Hepatocyte (in vitro differentiated cells): ENCODE measurements at regions not wholly inside any gene's neighbourhood (a gene's known extent, or its start where the extent isn't known, plus 50 kb on each side); places are given as distances from the start of the nearest gene placed in this dataset.

Experiments used
- CTCF ChIP-seq: fragments of 200-600 bp; sonication (generic); IDR thresholded peaks from 2 replicates; pipeline ENCODE4 v1.5.1; 2016; ENCODE audit warnings: antibody characterized with exemption, mild to moderate bottlenecking; ENCODE audit not compliant: poor library complexity
- EZH2 ChIP-seq: fragments of 200-600 bp; sonication (generic); IDR thresholded peaks from 2 replicates; pipeline ENCODE4 v1.6.1; 2016; ENCODE audit warnings: antibody characterized with exemption, mild to moderate bottlenecking, borderline replicate concordance
- EZH2phosphoT487 ChIP-seq: fragments of 200-600 bp; sonication (generic); IDR thresholded peaks from one replicate; pipeline ENCODE4 v1.6.1; 2018; ENCODE audit warnings: antibody characterized with exemption, mild to moderate bottlenecking, low read depth, moderate library complexity; ENCODE audit not compliant: unreplicated experiment, severe bottlenecking

GRCh38 chr18:43563780-43564179 is 286.5 kb upstream of the SYT4 start:
- TF ChIP-seq EZH2, result no peak
- peak; percentile 72 for TF ChIP-seq CTCF
- TF ChIP-seq EZH2phosphoT487, result no peak
